ENCODE measurements at regions not wholly inside any gene's neighbourhood (a gene's known extent, or its start where the extent isn't known, plus 50 kb on each side); places are given as distances from the start of the nearest gene placed in this dataset.
"Not testable (repeated sequence)": the region's sequence is repeated elsewhere in the genome, so short reads cannot be mapped to it uniquely, and the experiment has no call there.

DNA sequence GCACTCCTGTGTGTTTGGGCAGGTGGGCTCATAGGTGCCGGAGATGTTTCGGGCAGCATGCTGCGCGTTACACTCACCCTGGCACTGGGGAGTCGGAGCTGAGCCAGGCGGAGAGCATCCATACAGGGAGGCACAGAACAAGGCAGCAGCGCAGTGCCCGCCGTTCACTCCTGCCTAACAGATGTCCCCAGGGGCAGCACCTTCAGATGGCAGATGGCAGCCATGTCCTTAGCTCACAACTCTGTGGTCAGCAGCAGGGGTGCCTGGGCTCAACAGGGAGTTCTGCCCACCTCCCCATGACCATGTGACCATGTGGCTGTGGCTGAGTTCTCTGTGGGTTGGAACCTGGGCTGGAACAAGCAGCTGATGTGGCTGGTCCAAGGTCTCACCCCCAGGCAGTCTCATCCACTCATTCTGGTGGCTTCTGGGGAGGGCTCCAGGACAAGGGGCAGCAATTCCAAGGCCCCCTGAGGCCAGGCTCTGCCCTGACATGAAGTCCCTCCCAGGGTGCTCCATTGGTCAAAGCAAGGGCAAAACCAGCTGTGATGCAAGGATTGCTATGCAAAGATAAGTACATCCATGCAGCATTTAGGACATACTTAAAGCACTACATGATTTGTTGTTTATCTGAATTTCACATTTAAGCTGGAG, 64.2 kb downstream of the MRPL36 start:
- no peak for DNase-seq (ENCODE audit: low spot score)
- in situ Hi-C loops (cut with MboI; ENCODE audit: low pct_unique_long_range_greater_than_20kb, low sequenced_read_pairs, unreplicated experiment) = no loop called here
- TF ChIP-seq, protein P1, sequence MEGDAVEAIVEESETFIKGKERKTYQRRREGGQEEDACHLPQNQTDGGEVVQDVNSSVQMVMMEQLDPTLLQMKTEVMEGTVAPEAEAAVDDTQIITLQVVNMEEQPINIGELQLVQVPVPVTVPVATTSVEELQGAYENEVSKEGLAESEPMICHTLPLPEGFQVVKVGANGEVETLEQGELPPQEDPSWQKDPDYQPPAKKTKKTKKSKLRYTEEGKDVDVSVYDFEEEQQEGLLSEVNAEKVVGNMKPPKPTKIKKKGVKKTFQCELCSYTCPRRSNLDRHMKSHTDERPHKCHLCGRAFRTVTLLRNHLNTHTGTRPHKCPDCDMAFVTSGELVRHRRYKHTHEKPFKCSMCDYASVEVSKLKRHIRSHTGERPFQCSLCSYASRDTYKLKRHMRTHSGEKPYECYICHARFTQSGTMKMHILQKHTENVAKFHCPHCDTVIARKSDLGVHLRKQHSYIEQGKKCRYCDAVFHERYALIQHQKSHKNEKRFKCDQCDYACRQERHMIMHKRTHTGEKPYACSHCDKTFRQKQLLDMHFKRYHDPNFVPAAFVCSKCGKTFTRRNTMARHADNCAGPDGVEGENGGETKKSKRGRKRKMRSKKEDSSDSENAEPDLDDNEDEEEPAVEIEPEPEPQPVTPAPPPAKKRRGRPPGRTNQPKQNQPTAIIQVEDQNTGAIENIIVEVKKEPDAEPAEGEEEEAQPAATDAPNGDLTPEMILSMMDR (IDR thresholded peaks at IDR 0.05; ENCODE audit: extremely low read depth, insufficient read depth, missing control alignments) = no peak

- in situ Hi-C loops (cut with MboI; ENCODE audit: low pct_unique_long_range_greater_than_20kb, low sequenced_read_pairs, unreplicated experiment) = no loop called here
- TF ChIP-seq, protein P1 (IDR thresholded peaks at IDR 0.05; ENCODE audit: extremely low read depth, insufficient read depth, missing control alignments) = no peak
- no peak for DNase-seq (ENCODE audit: low spot score)
These were observed 64.7 kb downstream of the MRPL36 start for GRCh38 chr5:1734908-1735289.

GRCh38 chr5:1734271-1734907, 65.2 kb downstream of the MRPL36 start:
- DNase-seq (ENCODE audit: low spot score) = no peak
- TF ChIP-seq, protein P1 (IDR thresholded peaks at IDR 0.05; ENCODE audit: extremely low read depth, insufficient read depth, missing control alignments) = no peak
- in situ Hi-C loops (cut with MboI; ENCODE audit: low pct_unique_long_range_greater_than_20kb, low sequenced_read_pairs, unreplicated experiment) = no loop called here

DNA sequence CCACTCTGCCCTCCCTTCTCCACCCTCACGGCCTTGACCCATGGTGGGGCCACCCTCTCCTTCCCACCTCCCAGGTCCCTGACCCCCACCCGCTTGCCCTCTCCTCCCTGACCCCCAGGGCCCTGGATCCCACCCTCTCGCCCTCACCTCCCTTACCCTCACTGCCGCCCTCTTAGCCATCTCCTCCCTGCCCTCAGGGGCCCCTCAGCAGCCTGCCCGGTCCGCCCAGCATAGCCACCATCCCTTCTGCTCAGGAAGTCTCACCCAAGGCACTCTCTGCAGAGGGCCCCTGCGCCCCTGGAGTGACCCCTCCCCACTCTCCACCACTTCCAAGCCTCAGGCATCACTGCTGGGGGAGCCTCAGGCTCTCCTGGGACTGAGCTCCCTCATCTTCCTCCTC, 66.3 kb downstream of the MRPL36 start:
- TF ChIP-seq, protein P1 (IDR thresholded peaks at IDR 0.05; ENCODE audit: extremely low read depth, insufficient read depth, missing control alignments) = no peak
- in situ Hi-C loops (cut with MboI; ENCODE audit: low pct_unique_long_range_greater_than_20kb, low sequenced_read_pairs, unreplicated experiment) = no loop called here
- DNase-seq (ENCODE audit: low spot score) = no peak

- no peak for DNase-seq (ENCODE audit: low spot score)
- TF ChIP-seq, protein P1 (IDR thresholded peaks at IDR 0.05; ENCODE audit: extremely low read depth, insufficient read depth, missing control alignments) = no peak
- in situ Hi-C loops (cut with MboI; ENCODE audit: low pct_unique_long_range_greater_than_20kb, low sequenced_read_pairs, unreplicated experiment) = no loop called here
These were observed 66.7 kb downstream of the MRPL36 start for GRCh38 chr5:1732945-1733344.

GRCh38 chr5:1732238-1732941, 67.2 kb downstream of the MRPL36 start:
- no peak for DNase-seq (ENCODE audit: low spot score)
- TF ChIP-seq, protein P1 (IDR thresholded peaks at IDR 0.05; ENCODE audit: extremely low read depth, insufficient read depth, missing control alignments) = no peak
- in situ Hi-C loops (cut with MboI; ENCODE audit: low pct_unique_long_range_greater_than_20kb, low sequenced_read_pairs, unreplicated experiment) = no loop called here

- DNase-seq (ENCODE audit: low spot score); in situ Hi-C loops (cut with MboI; ENCODE audit: low pct_unique_long_range_greater_than_20kb, low sequenced_read_pairs, unreplicated experiment): not testable (repeated sequence)
These were observed 67.8 kb downstream of the MRPL36 start for GRCh38 chr5:1731855-1732237.
